T-cell (primary cell): ENCODE measurements at regions not wholly inside any gene's neighbourhood (a gene's known extent, or its start where the extent isn't known, plus 50 kb on each side); places are given as distances from the start of the nearest gene placed in this dataset.

Experiments used
- ATAC-seq, 4 experiments: fragments of 200-7000 bp in 3 of 4; fragments of 150-1000 bp in 1 of 4; cut with Tn5 transposase; replicated peaks in 1 of 4; 1 replicate in 3 of 4; 2 replicates in 1 of 4; pipeline ENCODE4 v1.10.0; 2021; ENCODE audit warnings: moderate library complexity in 3 of 4, mild to moderate bottlenecking in 2 of 4, moderate number of reproducible peaks in 1 of 4
- CTCF ChIA-PET, 2 donors: fragments of 300-600 bp; sonication (Branson Sonifier 250); formaldehyde crosslinking; loops; one replicate each; lab custom pipeline; 2022; ENCODE audit warnings: antibody characterized with exemption in 2 of 2; lab: Charles Lee
- POLR2A ChIA-PET, 2 donors: fragments of 300-600 bp; sonication (Branson Sonifier 250); formaldehyde crosslinking; loops; one replicate each; lab custom pipeline; 2022; ENCODE audit warnings: antibody characterized with exemption in 2 of 2; lab: Charles Lee
- DNase-seq, 35 experiments: peaks; one replicate each; pipeline versions ENCODE4 v3.0.0 to v3.0.0-alpha.2; 2013 to 2023
- H3K27ac ChIP-seq: one replicate; pipeline ENCODE4 v1.5.1; 2013; ENCODE audit warnings: low read length
- H3K27me3 ChIP-seq, 2 experiments: replicated peaks in 1 of 2; 1 replicate in 1 of 2; 2 replicates in 1 of 2; pipeline versions ENCODE4 v1.6.1 to v1.7.0; 2013; ENCODE audit warnings: low read length in 1 of 2, mixed read lengths in 1 of 2; ENCODE audit not compliant: control insufficient read depth in 2 of 2, insufficient read depth in 2 of 2; ENCODE audit errors: extremely low read depth in 1 of 2
- H3K36me3 ChIP-seq, 2 donors: 1 replicate in 1 of 2; 2 replicates in 1 of 2; pipeline versions ENCODE4 v1.6.1 to v1.7.0; 2013; ENCODE audit warnings: low read length in 1 of 2; ENCODE audit not compliant: control insufficient read depth in 2 of 2, insufficient read depth in 1 of 2; ENCODE audit errors: extremely low read depth in 1 of 2
- H3K4me1 ChIP-seq, 2 experiments: 1 replicate in 1 of 2; 2 replicates in 1 of 2; pipeline versions ENCODE4 v1.6.1 to v1.7.0; 2013; ENCODE audit warnings: low read length in 2 of 2, mixed read lengths in 1 of 2; ENCODE audit not compliant: insufficient read depth in 2 of 2, control insufficient read depth in 1 of 2; ENCODE audit errors: extremely low read depth in 1 of 2
- H3K4me3 ChIP-seq, 2 donors: 1 replicate in 1 of 2; 2 replicates in 1 of 2; pipeline versions ENCODE4 v1.5.1 to v1.7.0; 2013; ENCODE audit warnings: mild to moderate bottlenecking in 2 of 2, low read length in 1 of 2, moderate library complexity in 1 of 2; ENCODE audit not compliant: control insufficient read depth in 1 of 2; ENCODE audit errors: extremely low read depth in 1 of 2
- H3K9me3 ChIP-seq: 2 replicates; pipeline ENCODE4 v1.7.0; 2013
- H3K27ac Mint-ChIP-seq, 2 donors: one replicate each; pipeline ENCODE4 v1.8.0; 2020 to 2021; ENCODE audit warnings: mild to moderate bottlenecking in 2 of 2, mixed read lengths in 2 of 2
- H3K27me3 Mint-ChIP-seq, 2 donors: one replicate each; pipeline ENCODE4 v1.8.0; 2021 to 2022; ENCODE audit warnings: mixed read lengths in 2 of 2
- H3K36me3 Mint-ChIP-seq: one replicate; pipeline ENCODE4 v1.8.0; 2021; ENCODE audit warnings: mixed read lengths
- H3K4me1 Mint-ChIP-seq, 3 donors: one replicate each; pipeline ENCODE4 v1.8.0; 2020 to 2022; ENCODE audit warnings: mixed read lengths in 3 of 3, mild to moderate bottlenecking in 1 of 3
- H3K4me3 Mint-ChIP-seq, 3 donors: one replicate each; pipeline ENCODE4 v1.8.0; 2020 to 2022; ENCODE audit warnings: mild to moderate bottlenecking in 3 of 3, mixed read lengths in 3 of 3, moderate library complexity in 3 of 3
- H3K9me3 Mint-ChIP-seq, 3 donors: one replicate each; pipeline ENCODE4 v1.8.0; 2020 to 2022; ENCODE audit warnings: mixed read lengths in 3 of 3
- WGBS: methylation state at CpG from one replicate; pipeline ENCODE4 v1.1.5; 2013; ENCODE audit warnings: missing lambda C conversion rate; ENCODE audit not compliant: insufficient coverage; 5-methylcytosine and 5-hydroxymethylcytosine counted together

- WGBS: no CpG with 5 or more reads among the region's 1 CpG
- no peaks in the 10 kb centered on the region for H3K27me3 ChIP-seq
Observed at GRCh38 chr3:154786724-154787123, 293.4 kb upstream of the MME start.

DNA sequence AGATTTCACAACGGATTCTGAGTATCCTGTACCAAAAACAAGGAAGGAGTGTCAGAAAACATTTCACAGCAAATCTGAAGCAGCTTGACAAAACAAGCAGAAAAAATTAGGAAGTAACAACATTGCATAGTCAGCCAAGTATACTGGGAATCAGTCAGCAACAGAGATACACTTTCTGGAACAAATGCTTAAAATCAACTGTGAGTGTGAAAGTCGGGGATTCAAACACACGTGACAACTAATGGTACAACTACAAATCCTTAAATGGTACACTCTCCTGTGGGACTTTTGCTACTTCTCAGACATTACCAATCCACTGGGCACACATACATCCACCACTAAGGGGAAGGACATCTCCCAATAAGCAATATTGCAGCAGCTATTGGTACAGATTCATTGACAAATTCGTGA, 296.6 kb upstream of the MME start:
- no peaks in the 10 kb centered on the region for H3K9me3 Mint-ChIP-seq
- CTCF ChIA-PET: no interaction called here

More at GRCh38 chr3:154786724-154787123, 293.4 kb upstream of the MME start:
- Mint-ChIP-seq H3K4me3 (no peak overlapping the region), H3K27me3 (no peaks in the 10 kb centered on the region), H3K36me3 (no peaks in the 10 kb centered on the region), H3K27ac (no peak overlapping the region), H3K9me3 (no peaks in the 10 kb centered on the region), H3K4me1 (no peaks in the 10 kb centered on the region)
- Histone ChIP-seq H3K4me1 (no peaks in the 10 kb centered on the region), H3K4me3 (no peak overlapping the region), H3K27ac (no peak overlapping the region), H3K36me3 (no peaks in the 10 kb centered on the region), H3K9me3 (no peaks in the 10 kb centered on the region)
- CTCF ChIA-PET: no interaction called here
- ATAC-seq: no peak
- no peak for DNase-seq
- POLR2A ChIA-PET: no interaction called here

GRCh38 chr3:154783061-154783460, 297.1 kb upstream of the MME start:
- POLR2A ChIA-PET: no interaction called here
- H3K27me3 Mint-ChIP-seq: no peaks in the 10 kb centered on the region
- no peaks in the 10 kb centered on the region for H3K27me3 ChIP-seq
- ATAC-seq (no peak), DNase-seq (no peak)
- no peak overlapping the region for H3K4me3 ChIP-seq
- H3K36me3 Mint-ChIP-seq: no peaks in the 10 kb centered on the region
- no peaks in the 10 kb centered on the region for H3K36me3 ChIP-seq
- H3K27ac ChIP-seq: no peak overlapping the region
- no peak overlapping the region for H3K27ac Mint-ChIP-seq
- H3K9me3 ChIP-seq: no peaks in the 10 kb centered on the region
- H3K4me3 Mint-ChIP-seq: no peak overlapping the region
- no CpG with 5 or more reads among the region's 3 CpGs for WGBS
- CTCF ChIA-PET: no interaction called here
- no peaks in the 10 kb centered on the region for H3K4me1 ChIP-seq
- H3K4me1 Mint-ChIP-seq: no peaks in the 10 kb centered on the region
- no peaks in the 10 kb centered on the region for H3K9me3 Mint-ChIP-seq

More for the DNA sequence above, 296.6 kb upstream of the MME start:
- Mint-ChIP-seq H3K27me3 (no peaks in the 10 kb centered on the region), H3K27ac (no peak overlapping the region), H3K4me3 (no peak overlapping the region), H3K4me1 (no peaks in the 10 kb centered on the region), H3K36me3 (no peaks in the 10 kb centered on the region)
- H3K27me3 ChIP-seq: no peaks in the 10 kb centered on the region
- H3K4me1 ChIP-seq: no peaks in the 10 kb centered on the region
- H3K4me3 ChIP-seq: no peak overlapping the region
- H3K36me3 ChIP-seq: no peaks in the 10 kb centered on the region
- H3K9me3 ChIP-seq: no peaks in the 10 kb centered on the region
- ATAC-seq (no peak), DNase-seq (no peak)
- H3K27ac ChIP-seq: no peak overlapping the region
- WGBS: 10% methylated on average over 1 of the region's 4 CpGs
- POLR2A ChIA-PET: no interaction called here

GRCh38 chr3:154782151-154782550, 298.0 kb upstream of the MME start:
- Histone ChIP-seq H3K4me3 (no peak overlapping the region), H3K4me1 (no peaks in the 10 kb centered on the region), H3K9me3 (no peaks in the 10 kb centered on the region), H3K36me3 (no peaks in the 10 kb centered on the region), H3K27me3 (no peaks in the 10 kb centered on the region), H3K27ac (no peak overlapping the region)
- ChIA-PET CTCF (no interaction called here), POLR2A (interaction anchor here in 1 of 2 donors (0.6 kb wide), 1 partner anchor 884 kb away, joined by 4 read pairs; no protein-coding TSS in a partner anchor)
- no peaks in the 10 kb centered on the region for H3K27me3 Mint-ChIP-seq
- DNase-seq: no peak
- H3K36me3 Mint-ChIP-seq: no peaks in the 10 kb centered on the region
- 67% methylated on average over 2 of the region's 2 CpGs for WGBS
- no peak for ATAC-seq
- no peaks in the 10 kb centered on the region for H3K4me1 Mint-ChIP-seq
- H3K9me3 Mint-ChIP-seq: no peaks in the 10 kb centered on the region
- H3K4me3 Mint-ChIP-seq: no peak overlapping the region
- no peak overlapping the region for H3K27ac Mint-ChIP-seq

GRCh38 chr3:154781595-154781994, 298.5 kb upstream of the MME start:
- Histone ChIP-seq H3K4me1 (no peaks in the 10 kb centered on the region), H3K27ac (no peak overlapping the region), H3K9me3 (no peaks in the 10 kb centered on the region), H3K27me3 (no peaks in the 10 kb centered on the region), H3K4me3 (no peak overlapping the region), H3K36me3 (no peaks in the 10 kb centered on the region)
- CTCF ChIA-PET: no interaction called here
- Mint-ChIP-seq H3K9me3 (no peaks in the 10 kb centered on the region), H3K27me3 (no peaks in the 10 kb centered on the region), H3K27ac (no peak overlapping the region), H3K36me3 (no peaks in the 10 kb centered on the region), H3K4me3 (no peak overlapping the region), H3K4me1 (no peaks in the 10 kb centered on the region)
- 86% methylated on average over 1 of the region's 3 CpGs for WGBS
- ATAC-seq (no peak), DNase-seq (no peak)
- POLR2A ChIA-PET: no interaction called here

- DNase-seq (no peak), ATAC-seq (no peak)
- CTCF ChIA-PET: no interaction called here
- POLR2A ChIA-PET: no interaction called here
- no CpG with 5 or more reads among the region's 1 CpG for WGBS
- no peak overlapping the region for H3K27ac ChIP-seq
- Mint-ChIP-seq H3K27me3 (no peaks in the 10 kb centered on the region), H3K36me3 (no peaks in the 10 kb centered on the region), H3K27ac (no peak overlapping the region), H3K4me1 (no peaks in the 10 kb centered on the region), H3K4me3 (no peak overlapping the region), H3K9me3 (no peaks in the 10 kb centered on the region)
- H3K4me3 ChIP-seq: no peak overlapping the region
- H3K9me3 ChIP-seq: no peaks in the 10 kb centered on the region
- H3K36me3 ChIP-seq: no peaks in the 10 kb centered on the region
- no peaks in the 10 kb centered on the region for H3K4me1 ChIP-seq
- no peaks in the 10 kb centered on the region for H3K27me3 ChIP-seq
Observed at GRCh38 chr3:154780263-154780662, 299.9 kb upstream of the MME start.

DNA sequence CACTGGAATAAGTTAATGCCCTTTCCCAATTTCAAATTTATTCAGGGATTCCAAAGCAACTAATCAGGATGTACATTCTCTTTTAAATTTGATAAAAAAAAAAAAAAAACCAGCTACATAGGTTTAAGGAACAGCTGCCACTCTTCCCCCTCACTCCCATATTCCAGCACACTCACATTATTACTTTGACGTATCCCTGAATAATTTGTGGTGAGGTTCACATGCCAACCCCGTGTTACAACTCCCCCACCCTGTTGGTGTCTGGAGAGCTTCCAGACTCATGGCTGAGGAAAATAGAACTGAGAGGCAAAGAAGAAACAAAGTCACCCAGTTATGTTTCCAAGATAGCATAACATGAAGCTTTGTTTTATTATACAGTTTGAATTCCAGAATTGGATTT, 300.5 kb upstream of the MME start:
- no peak for ATAC-seq
- H3K4me3 ChIP-seq: no peak overlapping the region
- no peaks in the 10 kb centered on the region for H3K4me1 ChIP-seq
- H3K36me3 Mint-ChIP-seq: no peaks in the 10 kb centered on the region
- no peak overlapping the region for H3K27ac Mint-ChIP-seq
- no peaks in the 10 kb centered on the region for H3K9me3 ChIP-seq
- H3K4me1 Mint-ChIP-seq: no peaks in the 10 kb centered on the region
- H3K27ac ChIP-seq: no peak overlapping the region
- H3K27me3 Mint-ChIP-seq: no peaks in the 10 kb centered on the region
- no peak for DNase-seq
- ChIA-PET CTCF (interaction anchor here in 1 of 2 donors (0.6 kb wide), 1 partner anchor 866 kb away, joined by 5 read pairs; no protein-coding TSS in a partner anchor), POLR2A (no interaction called here)
- H3K4me3 Mint-ChIP-seq: no peak overlapping the region
- no peaks in the 10 kb centered on the region for H3K9me3 Mint-ChIP-seq
- no peaks in the 10 kb centered on the region for H3K36me3 ChIP-seq
- WGBS: no CpG with 5 or more reads among the region's 2 CpGs
- H3K27me3 ChIP-seq: no peaks in the 10 kb centered on the region
